HG03432 (cell line): ENCODE measurements at regions not wholly inside any gene's neighbourhood (a gene's known extent, or its start where the extent isn't known, plus 50 kb on each side); places are given as distances from the start of the nearest gene placed in this dataset.
"Not testable (repeated sequence)": the region's sequence is repeated elsewhere in the genome, so short reads cannot be mapped to it uniquely, and the experiment has no call there.

Experiments
- ATAC-seq: cut with Tn5 transposase; IDR thresholded peaks from one replicate; pipeline ENCODE4 v1.9.1; 2021; ENCODE audit warnings: mild to moderate bottlenecking, moderate library complexity; ENCODE audit not compliant: unreplicated experiment

DNA sequence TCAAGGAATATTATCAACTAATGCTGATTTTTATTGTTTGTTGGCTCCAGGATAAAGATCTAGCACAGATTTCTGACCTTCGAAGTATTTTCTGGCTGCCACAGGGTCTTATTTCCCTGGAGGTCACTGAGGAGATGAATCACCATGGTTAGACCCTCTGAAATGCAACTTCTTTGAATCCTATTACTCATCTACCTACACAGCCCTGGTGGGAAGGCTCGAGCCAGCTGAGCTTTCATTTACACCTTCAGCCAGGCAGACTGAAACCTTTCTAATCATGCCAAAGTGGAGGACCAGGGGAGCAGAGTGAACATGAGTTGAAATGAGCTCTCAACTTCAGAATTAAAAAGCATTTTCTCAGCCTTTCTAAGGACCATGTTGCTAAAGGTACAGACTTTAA is 130.5 kb downstream of the SMIM20 start:
- ATAC-seq, result no peak

DNA sequence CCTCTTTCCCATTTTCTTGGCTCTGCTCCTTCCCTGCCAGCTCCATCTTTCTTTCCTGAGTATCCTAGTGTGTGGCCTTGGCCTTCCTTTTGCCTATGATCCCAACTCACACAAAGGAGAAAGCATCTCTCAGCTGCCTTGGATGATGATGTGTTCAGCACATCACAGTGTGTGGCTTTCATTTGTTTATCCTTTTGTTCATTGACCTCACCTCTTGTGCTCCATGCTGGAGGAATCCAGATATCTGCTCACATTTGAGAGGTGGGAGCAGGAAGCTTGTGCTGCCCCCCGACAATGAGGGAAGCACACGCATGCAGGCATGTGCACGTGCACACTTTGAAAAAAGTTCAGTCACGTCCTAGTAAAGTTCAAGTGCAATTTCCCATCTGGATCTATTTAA is 131.0 kb downstream of the SMIM20 start:
- ATAC-seq, result no peak

DNA sequence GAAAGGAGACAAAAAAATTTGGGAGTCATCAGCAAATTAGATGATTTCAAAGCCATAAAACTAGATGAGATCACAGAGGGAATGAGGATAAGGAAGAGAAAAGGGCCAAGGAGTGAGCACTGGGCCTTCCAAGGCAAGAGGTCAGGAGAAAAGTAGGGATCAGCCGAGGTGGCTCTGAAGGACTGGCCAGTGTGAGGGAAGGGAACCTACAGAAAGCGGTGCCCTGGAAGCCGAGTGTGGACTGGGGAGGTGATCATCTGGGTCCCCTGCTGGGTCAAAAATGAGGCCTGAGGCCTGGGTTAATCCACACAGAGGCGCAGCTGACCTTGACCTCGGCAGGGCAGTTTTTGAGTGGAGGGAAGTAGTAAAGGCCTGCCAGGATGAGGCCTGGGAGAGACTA is 133.8 kb downstream of the SMIM20 start:
- no peak for ATAC-seq

DNA sequence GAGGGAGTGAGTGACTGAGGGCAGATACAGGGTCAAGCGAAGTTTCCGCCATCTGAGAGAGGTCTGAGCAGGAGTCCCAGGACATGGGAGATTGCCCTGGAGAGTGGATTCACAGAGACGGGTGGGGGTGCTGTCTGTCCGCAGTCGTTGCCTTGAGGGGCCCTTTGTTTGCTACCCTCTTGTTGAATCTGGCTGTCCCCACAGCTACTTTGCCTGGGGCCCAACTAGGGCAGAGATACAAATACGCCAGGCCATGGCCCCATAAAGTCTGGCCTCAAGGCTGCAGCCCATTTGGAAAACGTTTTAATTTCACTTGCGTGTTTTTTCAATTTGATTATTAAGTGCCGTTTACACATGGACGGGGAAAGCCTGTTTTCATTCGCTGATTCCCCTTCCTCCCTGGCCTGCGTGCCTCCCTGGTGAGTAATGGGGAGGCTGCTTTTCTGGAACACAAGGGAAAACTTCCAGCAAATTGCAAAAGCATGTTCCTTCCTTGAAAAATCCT is 134.4 kb downstream of the SMIM20 start:
- ATAC-seq, result no peak

DNA sequence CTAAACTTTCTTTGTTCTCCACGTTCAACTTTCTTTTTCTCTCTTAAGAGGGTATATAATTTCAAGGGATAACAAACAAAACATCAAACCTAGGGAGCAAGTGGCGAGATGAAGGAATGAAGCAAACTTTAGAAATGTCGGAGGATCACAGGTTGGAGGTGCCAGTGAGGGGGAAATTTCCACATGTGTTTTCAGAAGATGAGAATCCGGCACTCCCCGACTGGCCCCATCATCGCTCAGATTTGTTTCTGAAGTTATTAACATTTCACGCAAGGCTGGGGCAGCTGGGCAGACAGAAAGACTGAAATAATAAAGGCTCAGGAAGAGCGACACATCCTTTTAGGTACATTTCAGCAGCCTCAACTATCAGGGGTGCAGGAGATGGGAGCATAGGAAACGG is 134.9 kb downstream of the SMIM20 start:
- no peak for ATAC-seq

DNA sequence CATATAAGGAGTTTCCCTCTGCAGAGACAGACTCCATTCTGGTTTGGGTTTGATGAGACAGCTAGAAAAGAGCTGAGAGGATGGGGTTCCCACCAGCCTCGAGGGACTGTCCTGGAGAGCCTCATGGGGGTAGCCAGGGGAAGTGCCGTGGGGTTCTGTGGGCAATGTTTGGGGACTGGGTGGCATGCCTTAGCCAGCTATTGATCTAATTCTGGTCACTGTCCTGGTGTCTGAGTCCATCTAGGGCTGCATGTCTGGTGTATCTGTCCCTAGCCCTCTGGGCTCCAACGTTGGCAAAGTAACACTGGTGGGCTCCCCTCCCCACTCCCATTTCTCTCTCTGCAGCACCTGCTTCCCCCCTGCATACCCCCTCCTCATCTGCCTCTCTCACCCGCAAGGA is 135.4 kb downstream of the SMIM20 start:
- no peak for ATAC-seq

DNA sequence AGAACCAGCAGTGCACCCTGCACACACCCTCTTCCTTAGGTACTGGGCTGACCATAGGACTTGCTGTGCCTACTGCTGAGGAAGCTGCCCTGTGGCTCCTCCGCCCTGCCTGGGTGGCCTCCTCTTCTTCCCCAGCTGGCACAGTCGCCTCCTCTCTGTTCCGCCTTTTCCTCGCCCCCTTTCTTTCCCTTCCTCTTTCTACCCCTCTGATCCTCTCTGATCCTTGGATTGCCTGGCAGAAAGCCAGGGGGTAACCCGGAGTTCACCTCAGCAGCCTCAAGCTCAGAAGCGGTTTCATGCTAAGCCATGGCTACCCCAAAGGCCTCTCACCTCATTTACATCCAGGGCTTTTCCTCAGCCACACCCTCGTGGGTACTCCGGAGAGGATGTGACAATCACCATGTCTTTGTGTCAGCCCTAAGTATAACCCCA is 136.2 kb downstream of the SMIM20 start:
- ATAC-seq, result peak; percentile 49

DNA sequence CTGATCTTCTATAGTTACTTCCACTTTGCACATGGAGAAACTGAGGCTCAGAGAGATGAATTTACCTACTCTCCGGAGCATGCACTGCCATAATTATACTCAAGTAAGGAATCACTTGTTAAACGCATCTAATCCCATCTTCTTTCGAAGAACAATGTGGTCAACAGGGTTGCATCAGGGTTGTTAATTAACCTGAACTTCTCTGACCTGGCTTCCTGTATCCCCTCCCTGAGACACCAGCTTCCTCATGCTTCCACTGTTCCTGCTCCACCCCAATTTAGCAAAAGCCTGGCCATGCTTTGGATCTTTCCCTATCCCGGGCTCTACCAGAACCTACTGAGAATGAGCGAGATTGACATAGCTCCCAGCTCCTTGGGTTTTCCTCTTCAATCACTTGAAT is 136.7 kb downstream of the SMIM20 start:
- peak; percentile 37 for ATAC-seq

DNA sequence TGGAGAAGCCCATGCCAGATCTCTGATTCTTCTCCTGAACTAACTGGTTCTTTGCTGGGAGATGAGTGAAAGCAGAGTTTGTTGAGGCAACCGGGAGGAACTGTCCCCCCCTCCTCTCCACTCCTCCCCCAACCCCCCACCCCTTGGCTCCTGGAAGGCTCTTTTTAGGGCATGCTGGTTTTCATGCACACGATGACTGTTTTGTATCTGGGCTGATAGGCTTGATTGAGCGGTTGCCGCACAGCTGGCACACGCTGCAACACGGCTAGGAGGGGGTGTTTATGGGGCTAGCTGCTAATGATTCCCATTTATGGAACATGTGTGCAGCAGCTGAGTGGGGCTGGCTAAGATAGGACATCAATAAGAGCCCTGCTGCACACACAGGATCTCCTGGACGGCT is 137.2 kb downstream of the SMIM20 start:
- ATAC-seq, result no peak

DNA sequence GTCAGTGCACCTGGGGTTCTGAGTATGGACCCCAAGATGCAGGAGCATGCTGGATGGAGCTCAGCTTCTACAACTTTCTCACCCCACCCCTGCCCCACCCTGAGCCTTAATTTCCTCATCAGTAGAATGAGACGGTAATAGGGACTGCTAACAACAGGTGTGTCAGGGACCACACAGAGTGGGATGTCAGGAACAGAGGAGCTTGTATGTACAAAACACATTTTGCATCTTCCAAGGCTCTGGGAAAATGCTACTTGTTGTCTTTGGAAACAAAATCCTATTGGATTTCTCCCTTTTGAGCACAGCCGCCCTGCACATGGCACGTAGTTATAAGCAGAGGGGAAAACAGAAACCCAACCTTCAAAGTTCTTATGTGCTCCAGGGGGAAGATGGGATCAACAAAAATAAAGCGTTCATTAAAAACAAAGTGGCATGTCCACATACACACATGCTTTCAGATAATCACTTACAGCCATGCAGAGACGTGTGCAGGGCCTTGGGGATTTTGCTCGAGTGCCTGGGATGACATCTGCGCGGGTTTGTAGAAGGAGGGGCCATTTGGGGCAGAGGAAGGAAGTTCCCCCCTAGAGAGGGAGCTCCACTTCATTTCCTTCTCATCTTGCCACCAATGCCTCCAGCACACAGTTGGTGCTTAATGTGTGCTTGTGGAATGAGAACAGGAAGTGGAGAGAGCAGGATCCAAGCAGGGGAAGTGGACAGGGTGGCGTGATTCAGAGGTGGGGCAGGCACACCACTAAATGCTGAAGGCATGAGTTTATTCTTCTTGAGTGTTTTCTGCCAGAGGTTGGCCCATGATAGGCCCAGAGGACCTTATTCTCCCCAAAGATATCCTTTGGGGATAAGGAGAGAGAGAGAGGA is 138.9 kb downstream of the SMIM20 start:
- no peak for ATAC-seq

DNA sequence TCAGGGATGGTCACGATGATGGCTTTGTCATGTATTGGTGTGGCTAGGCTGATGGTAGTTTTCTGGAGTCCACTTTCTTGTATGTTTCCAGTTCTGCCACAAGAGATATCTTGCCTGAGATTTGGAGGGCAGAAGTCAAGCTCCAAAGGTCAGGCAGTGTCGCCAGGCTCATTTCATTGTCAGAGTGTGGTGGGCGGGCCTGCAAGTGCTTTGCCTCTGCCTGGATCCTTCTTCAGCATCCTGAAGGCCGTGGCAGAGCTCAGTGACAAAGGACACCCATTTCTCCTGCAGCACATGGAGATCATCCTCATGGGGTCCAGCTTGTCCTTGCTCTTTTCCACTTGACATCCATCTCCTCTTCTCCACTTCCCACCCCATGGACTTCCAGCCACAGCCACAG is 139.7 kb downstream of the SMIM20 start:
- no peak for ATAC-seq

DNA sequence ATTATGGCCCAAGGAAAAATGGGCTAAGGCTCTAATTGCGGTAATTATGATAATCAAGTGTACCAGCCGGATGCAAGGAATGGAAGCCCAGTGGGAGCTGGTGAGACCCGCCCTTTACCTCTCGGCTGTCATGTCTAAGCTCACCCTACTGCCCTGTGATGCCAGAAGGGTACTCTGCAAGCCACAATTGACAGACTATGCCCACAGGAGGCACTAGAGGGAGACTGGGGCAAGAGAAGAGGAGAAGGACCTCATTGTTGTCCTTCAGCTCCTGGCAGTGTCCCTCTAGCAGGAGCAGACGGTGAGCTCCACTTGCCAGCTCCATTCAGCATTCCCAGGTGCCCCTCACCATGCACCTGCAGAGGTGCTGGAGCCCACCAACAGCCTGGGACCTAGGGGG is 141.8 kb downstream of the SMIM20 start:
- ATAC-seq, result no peak

DNA sequence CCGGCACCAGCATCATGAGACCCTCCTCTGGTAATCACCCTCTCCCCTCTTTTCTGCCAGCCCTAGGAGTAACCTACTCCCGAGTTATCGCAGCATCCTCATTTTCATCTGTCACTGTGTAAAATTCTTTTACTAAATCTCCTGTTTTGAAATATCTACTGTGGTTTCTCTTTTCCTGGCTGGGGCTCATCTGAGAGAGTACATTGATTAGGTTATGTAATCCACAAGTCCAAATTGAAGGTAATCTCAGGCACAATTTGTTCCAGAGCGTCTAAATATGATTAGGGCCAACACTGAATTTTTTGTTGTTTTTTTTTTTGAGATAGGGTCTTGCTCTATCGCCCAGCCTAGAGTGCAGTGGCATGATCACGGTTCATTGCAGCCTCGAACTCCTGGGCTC is 142.4 kb downstream of the SMIM20 start:
- no peak for ATAC-seq

DNA sequence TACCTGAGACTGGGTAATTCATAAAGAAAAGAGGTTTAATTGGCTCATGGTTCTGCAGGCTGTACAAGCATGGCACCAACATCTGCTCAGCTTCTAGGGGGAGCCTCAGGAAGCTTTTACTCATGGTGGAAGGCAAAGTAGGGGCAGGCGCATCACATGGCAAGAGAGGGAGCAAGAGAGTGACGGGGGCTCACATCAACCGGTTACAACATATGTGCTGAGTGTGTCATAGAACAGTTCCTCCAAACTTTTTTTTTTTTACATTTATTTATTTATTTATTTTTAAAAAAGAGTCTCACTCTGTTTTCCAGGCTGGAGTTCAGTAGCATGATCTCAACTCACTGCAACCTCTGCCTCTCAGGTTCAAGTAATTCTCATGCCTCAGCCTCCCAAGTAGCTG is 143.8 kb downstream of the SMIM20 start:
- ATAC-seq, result not testable (repeated sequence)

DNA sequence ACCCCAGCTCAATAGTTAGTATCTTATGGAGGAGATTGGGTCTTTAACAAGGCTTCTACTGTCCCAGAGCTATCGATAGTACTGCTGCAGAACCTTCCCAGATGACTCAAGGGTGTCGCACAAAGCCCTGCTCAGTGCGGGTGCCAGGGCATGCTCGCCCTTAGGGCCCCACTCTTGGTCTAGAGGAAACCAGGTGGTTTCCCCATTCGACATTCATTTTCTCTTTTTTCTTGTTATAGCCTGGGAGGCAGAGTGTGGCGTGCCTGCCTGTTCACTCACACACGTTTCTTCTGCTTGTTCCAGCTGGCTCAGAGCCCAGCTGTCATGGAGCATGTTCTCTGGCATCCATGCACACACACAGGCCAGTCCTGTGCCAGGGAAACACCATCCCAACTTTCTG is 144.5 kb downstream of the SMIM20 start:
- peak; percentile 91 for ATAC-seq

DNA sequence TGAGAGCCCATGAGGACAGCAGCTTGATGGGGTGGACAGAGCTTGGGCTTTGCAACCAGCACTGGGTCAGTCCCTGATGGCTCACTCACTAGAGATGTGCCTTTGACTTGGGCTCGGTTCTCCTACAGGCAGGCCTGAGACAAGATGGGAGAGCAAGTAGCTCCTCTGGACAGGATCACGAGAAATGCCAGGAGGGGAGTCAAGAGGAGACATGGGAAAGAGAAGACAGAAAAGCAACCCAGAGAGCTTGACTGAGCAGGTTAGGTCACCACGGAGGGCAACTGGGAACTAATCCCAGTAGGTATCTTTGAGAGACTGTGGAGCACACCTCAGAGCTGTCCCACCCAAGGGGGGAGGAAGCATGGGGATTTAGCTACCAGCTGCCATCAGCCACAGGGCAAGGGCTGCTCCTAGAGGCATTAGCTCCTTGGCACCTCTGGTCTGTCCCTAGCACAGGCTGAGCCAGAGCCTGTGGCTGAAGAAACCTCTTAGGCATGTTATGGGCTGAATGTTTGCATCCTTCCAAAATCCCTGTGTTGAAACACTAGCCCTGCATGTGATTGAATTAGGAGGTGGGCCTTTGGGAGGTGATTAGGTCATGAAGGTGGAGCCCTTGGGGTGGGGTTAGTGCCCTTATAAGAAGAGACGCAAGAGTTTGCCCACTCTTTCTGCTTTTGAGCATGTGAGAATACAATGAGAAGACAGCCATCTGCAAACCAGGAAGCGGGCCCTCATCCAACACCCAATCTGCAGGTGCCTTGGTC is 145.6 kb downstream of the SMIM20 start:
- ATAC-seq, result no peak

DNA sequence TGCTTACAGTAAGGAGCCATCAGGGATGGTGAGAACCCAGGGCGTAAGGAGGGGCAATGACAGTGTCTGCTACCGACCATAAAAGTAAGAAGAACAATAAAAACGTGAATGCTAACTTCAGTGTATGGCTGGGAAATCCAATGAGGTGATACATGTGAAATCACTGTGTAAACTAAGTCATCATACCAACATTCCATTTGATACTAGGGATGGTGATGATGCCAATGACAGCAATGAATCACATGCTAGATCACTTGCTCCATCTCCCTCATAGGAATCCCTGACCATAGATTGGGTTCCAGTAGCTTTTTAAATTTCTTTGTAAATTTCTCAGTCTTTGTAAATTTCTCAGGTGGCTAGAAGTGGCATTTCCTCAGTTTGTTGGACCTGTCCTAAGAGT is 146.3 kb downstream of the SMIM20 start:
- no peak for ATAC-seq

DNA sequence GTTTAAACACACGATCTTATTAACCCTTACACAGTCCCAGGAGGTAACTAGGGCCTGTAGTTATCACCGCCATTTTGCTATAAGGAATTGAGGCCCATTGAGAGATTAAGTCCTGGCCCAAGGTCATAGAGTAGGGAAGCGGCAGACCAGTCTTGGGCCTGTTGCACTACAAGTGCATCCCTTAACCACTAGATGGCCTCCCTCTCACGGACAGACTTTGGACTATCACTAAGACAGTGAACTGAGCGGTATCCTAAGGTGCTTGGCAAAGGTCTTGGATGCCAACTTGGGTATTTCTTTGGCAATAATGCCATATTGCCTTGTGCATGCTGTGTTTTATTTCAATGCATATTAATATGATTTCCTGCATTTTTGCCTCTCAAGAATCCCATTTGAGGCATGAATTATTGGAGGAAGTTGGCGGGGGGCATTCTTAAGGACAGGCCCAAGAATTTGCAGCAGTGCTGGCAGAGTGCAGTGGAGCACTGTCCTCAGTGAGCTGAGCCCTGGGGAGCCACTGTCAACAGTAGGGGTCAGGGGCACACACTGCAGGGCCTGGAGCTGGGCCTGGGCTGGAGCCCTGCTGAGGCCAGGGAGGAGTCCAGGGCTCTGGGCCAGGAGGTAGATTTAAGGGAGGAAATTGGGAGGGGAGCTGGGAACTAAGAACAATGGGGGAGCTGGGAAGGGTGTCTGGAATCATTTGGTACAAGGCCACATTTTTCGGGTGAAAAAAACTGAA is 147.4 kb downstream of the SMIM20 start:
- ATAC-seq, result no peak

DNA sequence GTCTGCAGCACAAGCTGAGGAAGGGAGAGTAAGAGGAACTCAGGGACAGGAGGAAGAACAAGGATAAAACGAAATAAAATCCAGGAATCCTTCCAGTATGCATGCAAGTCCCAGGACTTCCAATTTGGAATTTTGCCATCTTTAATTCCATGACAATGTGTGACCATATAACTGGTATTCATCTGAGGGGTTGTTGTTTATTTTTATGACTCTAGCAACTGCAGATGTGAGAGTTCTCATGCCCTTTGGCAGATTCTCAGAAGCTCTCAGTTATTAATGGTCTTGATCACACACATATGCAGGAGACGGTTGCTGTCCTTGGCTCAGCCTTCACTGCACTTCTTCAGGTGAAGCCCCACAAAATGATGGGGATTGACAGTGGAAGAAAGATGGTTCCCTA is 148.2 kb downstream of the SMIM20 start:
- ATAC-seq, result no peak

DNA sequence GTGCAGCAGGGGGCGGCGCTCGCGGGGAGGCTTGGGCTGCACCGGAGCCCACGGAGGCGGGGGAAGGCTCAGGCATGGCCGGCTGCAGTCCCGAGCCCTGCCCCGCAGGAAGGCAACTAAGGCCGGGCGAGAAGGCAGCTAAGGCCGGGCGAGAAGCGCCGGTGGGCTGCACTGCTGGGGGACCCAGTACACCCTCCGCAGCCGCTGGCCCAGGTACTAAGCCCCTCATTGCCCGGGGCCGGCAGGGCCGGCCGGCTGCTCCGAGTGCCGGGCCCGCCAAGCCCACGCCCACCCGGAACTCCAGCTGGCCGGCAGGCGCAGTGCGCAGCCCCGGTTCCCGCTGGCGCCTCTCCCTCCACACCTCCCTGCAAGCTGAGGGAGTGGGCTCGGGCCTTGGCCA is 150.0 kb downstream of the SMIM20 start:
- not testable (repeated sequence) for ATAC-seq

DNA sequence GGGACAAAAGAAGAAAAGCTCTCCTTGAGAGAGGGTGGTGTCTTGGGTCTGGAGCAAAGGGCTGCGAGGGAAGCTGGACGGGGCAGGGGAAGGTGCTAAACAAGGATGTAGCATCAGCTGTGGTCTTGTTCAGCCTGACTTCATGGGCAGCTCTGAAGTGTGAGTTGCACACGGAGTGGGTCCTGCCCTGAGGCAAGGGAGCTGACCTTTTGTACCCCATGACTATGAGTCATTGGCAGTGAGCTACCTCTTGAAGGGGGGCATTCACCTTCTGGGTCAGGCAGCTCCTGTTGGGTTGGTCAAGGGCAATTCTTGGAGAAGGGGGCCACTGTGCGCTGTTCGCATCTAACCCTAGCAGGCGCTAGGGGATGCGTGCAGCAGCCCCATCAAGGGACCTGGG is 151.8 kb downstream of the SMIM20 start:
- ATAC-seq, result no peak
